Gastroesophageal sphincter (tissue), 3 donors: ENCODE measurements at regions not wholly inside any gene's neighbourhood (a gene's known extent, or its start where the extent isn't known, plus 50 kb on each side); places are given as distances from the start of the nearest gene placed in this dataset.
"Not testable (repeated sequence)": the region's sequence is repeated elsewhere in the genome, so short reads cannot be mapped to it uniquely, and the experiment has no call there.

Experiments
- CTCF ChIP-seq, 4 experiments: fragments of 200-600 bp in 2 of 4; fragments of 450-650 bp in 2 of 4; sonication (generic) in 1 of 4; IDR thresholded peaks; one replicate each; pipeline ENCODE4 v1.5.1; 2017 to 2019; ENCODE audit warnings: antibody characterized with exemption in 4 of 4, mild to moderate bottlenecking in 2 of 4, moderate library complexity in 2 of 4
- EP300 ChIP-seq: sonication (generic); formaldehyde crosslinking; IDR thresholded peaks from one replicate; pipeline ENCODE4 v1.6.1; 2017; ENCODE audit warnings: antibody characterized with exemption, mild to moderate bottlenecking
- POLR2A ChIP-seq, 2 donors: fragments of 450-650 bp; IDR thresholded peaks; one replicate each; pipeline ENCODE4 v1.6.1; 2017; ENCODE audit warnings: antibody characterized with exemption in 2 of 2, mild to moderate bottlenecking in 2 of 2, moderate library complexity in 1 of 2

DNA sequence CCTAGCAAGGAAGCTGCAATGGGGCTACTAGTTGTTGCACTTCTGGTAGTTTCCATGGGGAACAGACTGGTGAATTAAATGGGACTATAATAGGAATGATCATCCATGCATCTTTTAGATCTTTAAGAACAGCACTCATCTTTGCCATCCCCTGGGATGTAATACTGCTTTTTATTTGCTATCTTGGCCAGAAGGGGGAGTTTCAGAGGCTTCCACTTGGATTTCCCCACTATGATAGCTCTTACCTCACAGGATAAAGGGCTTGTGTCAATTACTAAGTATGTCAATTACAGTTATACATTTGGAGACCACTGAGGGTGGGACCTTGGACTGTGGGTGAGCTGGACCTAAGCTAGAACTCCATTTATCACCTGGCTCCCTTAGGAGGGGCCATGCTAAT lies 61.8 kb downstream of the PROP1 start:
- TF ChIP-seq CTCF (IDR thresholded peaks at IDR 0.05); EP300; POLR2A (IDR thresholded peaks at IDR 0.05): not testable (repeated sequence)
